ENCODE measurements at regions not wholly inside any gene's neighbourhood (a gene's known extent, or its start where the extent isn't known, plus 50 kb on each side); places are given as distances from the start of the nearest gene placed in this dataset.

- no peaks in the 10 kb centered on the region for H3K36me3 ChIP-seq (replicated peaks in 1 of 2; ENCODE audit: control insufficient read depth in 1 of 2, insufficient read depth in 2 of 2, low read length in 2 of 2)
- H4K20me1 ChIP-seq (ENCODE audit: insufficient read depth, low read length) = no peaks in the 10 kb centered on the region
- Mint-ChIP-seq H3K9me3 (peaks cover 0 to 2% (median 0%) of the 10 kb centered on the region in 7 donors), H3K27ac (no peak overlapping the region), H3K4me3 (no peak overlapping the region), H3K27me3 (ENCODE audit: low read depth in 3 of 3) (no peaks in the 10 kb centered on the region), H3K4me1 (no peaks in the 10 kb centered on the region), H3K36me3 (no peaks in the 10 kb centered on the region)
- TF ChIP-seq CTCF (IDR thresholded peaks at IDR 0.05) = no peak
- intact Hi-C loops (cut with micrococcal nuclease) = no loop called here
- no peak for DNase-seq
- 22% methylated on average over 1 of the region's 2 CpGs for WGBS (ENCODE audit: insufficient coverage)
- no peak overlapping the region for H3K9ac ChIP-seq (ENCODE audit: insufficient read depth, low read length, poor library complexity, severe bottlenecking)
- H3K4me2 ChIP-seq (replicated peaks; ENCODE audit: extremely low read depth, low read length, poor library complexity, severe bottlenecking) = no peak overlapping the region
- H3K79me2 ChIP-seq (ENCODE audit: insufficient read depth, low read length) = no peaks in the 10 kb centered on the region
- H3K4me1 ChIP-seq (ENCODE audit: control insufficient read depth in 1 of 2, insufficient read depth in 2 of 2, low read length in 2 of 2) = no peaks in the 10 kb centered on the region
- no peak overlapping the region for H3K27ac ChIP-seq (ENCODE audit: low read depth in 1 of 2, low read length in 2 of 2)
- H3K4me3 ChIP-seq (replicated peaks in 1 of 3; ENCODE audit: low read depth in 2 of 3, low read length in 3 of 3) = no peak overlapping the region
- no peak overlapping the region for H2AFZ ChIP-seq (ENCODE audit: insufficient read depth, low read depth, low read length, poor library complexity, severe bottlenecking)
- H3K9me3 ChIP-seq (replicated peaks in 1 of 2; ENCODE audit: control insufficient read depth in 1 of 2, insufficient read depth in 1 of 2, low read length in 2 of 2) = no peaks in the 10 kb centered on the region
- H3K27me3 ChIP-seq (ENCODE audit: control insufficient read depth in 2 of 2, insufficient read depth in 2 of 2, low read length in 2 of 2) = no peaks in the 10 kb centered on the region
Observed at GRCh38 chr4:164357957-164358356, 396.0 kb upstream of the SMIM31 start.

- Mint-ChIP-seq H3K4me1 (no peaks in the 10 kb centered on the region), H3K9me3 (peaks cover 0 to 2% (median 0%) of the 10 kb centered on the region in 7 donors), H3K27ac (no peak overlapping the region), H3K36me3 (no peaks in the 10 kb centered on the region), H3K4me3 (no peak overlapping the region), H3K27me3 (ENCODE audit: low read depth in 3 of 3) (no peaks in the 10 kb centered on the region)
- no peaks in the 10 kb centered on the region for H3K4me1 ChIP-seq (ENCODE audit: control insufficient read depth in 1 of 2, insufficient read depth in 2 of 2, low read length in 2 of 2)
- no peak overlapping the region for H3K4me2 ChIP-seq (replicated peaks; ENCODE audit: extremely low read depth, low read length, poor library complexity, severe bottlenecking)
- H3K9me3 ChIP-seq (replicated peaks in 1 of 2; ENCODE audit: control insufficient read depth in 1 of 2, insufficient read depth in 1 of 2, low read length in 2 of 2) = no peaks in the 10 kb centered on the region
- DNase-seq = no peak
- no peaks in the 10 kb centered on the region for H3K36me3 ChIP-seq (replicated peaks in 1 of 2; ENCODE audit: control insufficient read depth in 1 of 2, insufficient read depth in 2 of 2, low read length in 2 of 2)
- no peak overlapping the region for H3K9ac ChIP-seq (ENCODE audit: insufficient read depth, low read length, poor library complexity, severe bottlenecking)
- no peak overlapping the region for H3K27ac ChIP-seq (ENCODE audit: low read depth in 1 of 2, low read length in 2 of 2)
- H2AFZ ChIP-seq (ENCODE audit: insufficient read depth, low read depth, low read length, poor library complexity, severe bottlenecking) = no peak overlapping the region
- intact Hi-C loops (cut with micrococcal nuclease) = no loop called here
- no peak overlapping the region for H3K4me3 ChIP-seq (replicated peaks in 1 of 3; ENCODE audit: low read depth in 2 of 3, low read length in 3 of 3)
- H3K27me3 ChIP-seq (ENCODE audit: control insufficient read depth in 2 of 2, insufficient read depth in 2 of 2, low read length in 2 of 2) = no peaks in the 10 kb centered on the region
- no peaks in the 10 kb centered on the region for H4K20me1 ChIP-seq (ENCODE audit: insufficient read depth, low read length)
- no CpG with 5 or more reads among the region's 1 CpG for WGBS (ENCODE audit: insufficient coverage)
- H3K79me2 ChIP-seq (ENCODE audit: insufficient read depth, low read length) = no peaks in the 10 kb centered on the region
- no peak for TF ChIP-seq CTCF (IDR thresholded peaks at IDR 0.05)
Observed at GRCh38 chr4:164358400-164358799, 395.5 kb upstream of the SMIM31 start.

All from CD14-positive monocyte (primary cell).